ENCODE measurements at regions not wholly inside any gene's neighbourhood (a gene's known extent, or its start where the extent isn't known, plus 50 kb on each side); places are given as distances from the start of the nearest gene placed in this dataset.

DNA sequence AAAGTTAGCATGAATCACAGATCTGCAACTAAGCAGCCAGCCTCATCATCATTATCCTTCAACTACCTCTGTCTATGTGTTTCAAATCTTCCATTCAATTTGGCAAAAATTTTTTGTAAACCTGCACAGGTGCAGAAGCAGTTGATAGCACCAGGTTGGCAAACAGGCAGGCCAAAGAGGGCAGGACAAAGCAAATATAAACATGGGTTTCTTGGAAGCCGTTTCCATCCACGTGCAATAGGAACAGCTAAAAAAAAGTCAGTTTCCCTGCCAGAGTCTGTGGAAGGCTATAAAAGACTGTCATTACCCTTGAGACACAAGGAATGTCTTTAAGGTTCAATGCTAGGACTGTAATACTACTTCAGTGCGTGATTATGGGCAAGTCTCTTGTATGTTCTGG lies 253.2 kb downstream of the PDHA2 start:
- TF ChIP-seq, protein P1, sequence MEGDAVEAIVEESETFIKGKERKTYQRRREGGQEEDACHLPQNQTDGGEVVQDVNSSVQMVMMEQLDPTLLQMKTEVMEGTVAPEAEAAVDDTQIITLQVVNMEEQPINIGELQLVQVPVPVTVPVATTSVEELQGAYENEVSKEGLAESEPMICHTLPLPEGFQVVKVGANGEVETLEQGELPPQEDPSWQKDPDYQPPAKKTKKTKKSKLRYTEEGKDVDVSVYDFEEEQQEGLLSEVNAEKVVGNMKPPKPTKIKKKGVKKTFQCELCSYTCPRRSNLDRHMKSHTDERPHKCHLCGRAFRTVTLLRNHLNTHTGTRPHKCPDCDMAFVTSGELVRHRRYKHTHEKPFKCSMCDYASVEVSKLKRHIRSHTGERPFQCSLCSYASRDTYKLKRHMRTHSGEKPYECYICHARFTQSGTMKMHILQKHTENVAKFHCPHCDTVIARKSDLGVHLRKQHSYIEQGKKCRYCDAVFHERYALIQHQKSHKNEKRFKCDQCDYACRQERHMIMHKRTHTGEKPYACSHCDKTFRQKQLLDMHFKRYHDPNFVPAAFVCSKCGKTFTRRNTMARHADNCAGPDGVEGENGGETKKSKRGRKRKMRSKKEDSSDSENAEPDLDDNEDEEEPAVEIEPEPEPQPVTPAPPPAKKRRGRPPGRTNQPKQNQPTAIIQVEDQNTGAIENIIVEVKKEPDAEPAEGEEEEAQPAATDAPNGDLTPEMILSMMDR (IDR thresholded peaks at IDR 0.05; ENCODE audit: low read length), result no peak
- no peak for TF ChIP-seq EZH2 (IDR thresholded peaks at IDR 0.05; ENCODE audit: borderline replicate concordance, low read length)
